ENCODE measurements at regions not wholly inside any gene's neighbourhood (a gene's known extent, or its start where the extent isn't known, plus 50 kb on each side); places are given as distances from the start of the nearest gene placed in this dataset.

DNA sequence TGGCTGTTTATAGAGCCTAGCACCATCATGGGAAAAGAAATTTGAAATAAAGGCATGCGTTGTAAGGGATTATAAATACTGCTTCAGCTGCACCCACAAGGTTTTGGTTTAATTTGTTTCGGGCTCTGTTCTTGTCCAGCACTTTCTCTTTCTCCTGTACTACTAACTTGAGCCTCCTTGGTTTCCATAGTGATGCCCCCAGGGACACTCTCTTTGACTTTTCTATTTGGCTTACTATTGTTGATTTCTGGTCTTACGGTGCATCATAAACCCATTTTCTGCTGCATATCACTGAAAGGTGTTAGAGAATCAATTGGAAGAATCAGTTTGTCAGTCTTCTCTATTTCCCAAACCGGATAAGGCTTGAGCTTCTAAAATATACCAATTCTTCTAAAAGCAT lies 1674.3 kb upstream of the RAG2 start:
- no peak for DNase-seq (ENCODE audit: extremely low spot score, unreplicated experiment)
- H3K36me3 Mint-ChIP-seq (ENCODE audit: unreplicated experiment) = peaks cover 1% of the 10 kb centered on the region
- peaks cover 20% of the 10 kb centered on the region for H3K4me1 Mint-ChIP-seq (ENCODE audit: unreplicated experiment)
- H3K9me3 Mint-ChIP-seq (ENCODE audit: unreplicated experiment) = peaks cover 11% of the 10 kb centered on the region
- no peak for TF ChIP-seq CTCF (IDR thresholded peaks at IDR 0.05)
- H3K27ac Mint-ChIP-seq (ENCODE audit: unreplicated experiment) = no peak overlapping the region
- no peaks in the 10 kb centered on the region for H3K27me3 Mint-ChIP-seq (ENCODE audit: unreplicated experiment)
- no peak overlapping the region for H3K4me3 Mint-ChIP-seq (ENCODE audit: unreplicated experiment)

GRCh38 chr11:38266691-38267090 lies 1668.7 kb upstream of the RAG2 start:
- no peak for TF ChIP-seq CTCF (IDR thresholded peaks at IDR 0.05)
- Mint-ChIP-seq H3K27ac (ENCODE audit: unreplicated experiment) (no peak overlapping the region), H3K9me3 (ENCODE audit: unreplicated experiment) (peaks cover 23% of the 10 kb centered on the region), H3K36me3 (ENCODE audit: unreplicated experiment) (peaks cover 5% of the 10 kb centered on the region), H3K4me1 (ENCODE audit: unreplicated experiment) (no peaks in the 10 kb centered on the region), H3K27me3 (ENCODE audit: unreplicated experiment) (no peaks in the 10 kb centered on the region), H3K4me3 (ENCODE audit: unreplicated experiment) (no peak overlapping the region)
- no peak for DNase-seq (ENCODE audit: extremely low spot score, unreplicated experiment)

GRCh38 chr11:38256436-38256835 lies 1658.4 kb upstream of the RAG2 start:
- no peak for TF ChIP-seq CTCF (IDR thresholded peaks at IDR 0.05)
- Mint-ChIP-seq H3K4me3 (ENCODE audit: unreplicated experiment) (no peak overlapping the region), H3K27ac (ENCODE audit: unreplicated experiment) (no peak overlapping the region), H3K36me3 (ENCODE audit: unreplicated experiment) (no peaks in the 10 kb centered on the region), H3K27me3 (ENCODE audit: unreplicated experiment) (no peaks in the 10 kb centered on the region), H3K9me3 (ENCODE audit: unreplicated experiment) (peaks cover 9% of the 10 kb centered on the region), H3K4me1 (ENCODE audit: unreplicated experiment) (peaks cover 4% of the 10 kb centered on the region)
- no peak for DNase-seq (ENCODE audit: extremely low spot score, unreplicated experiment)

DNA sequence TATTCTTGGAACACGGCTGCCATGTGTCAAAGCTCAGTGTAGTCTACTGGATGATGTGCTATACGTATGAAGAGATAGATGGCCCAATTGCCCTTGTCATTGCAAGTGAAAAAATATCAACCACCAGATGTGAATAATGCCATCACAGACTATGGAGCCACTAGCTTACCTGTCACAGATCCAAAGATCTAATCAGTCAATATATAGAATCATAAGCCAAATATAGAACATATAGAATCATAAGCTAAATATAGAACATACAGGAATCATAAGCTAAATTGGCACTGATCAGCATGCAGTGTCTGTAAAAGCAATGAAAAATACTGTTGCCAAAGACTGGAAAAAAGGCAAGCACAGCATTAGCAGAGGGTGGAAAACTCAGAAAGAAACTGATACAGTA lies 1656.9 kb upstream of the RAG2 start:
- Mint-ChIP-seq H3K36me3 (ENCODE audit: unreplicated experiment) (no peaks in the 10 kb centered on the region), H3K9me3 (ENCODE audit: unreplicated experiment) (peaks cover 9% of the 10 kb centered on the region), H3K27me3 (ENCODE audit: unreplicated experiment) (no peaks in the 10 kb centered on the region), H3K4me1 (ENCODE audit: unreplicated experiment) (peaks cover 4% of the 10 kb centered on the region), H3K4me3 (ENCODE audit: unreplicated experiment) (no peak overlapping the region), H3K27ac (ENCODE audit: unreplicated experiment) (no peak overlapping the region)
- TF ChIP-seq CTCF (IDR thresholded peaks at IDR 0.05) = no peak
- no peak for DNase-seq (ENCODE audit: extremely low spot score, unreplicated experiment)

- no peak for DNase-seq (ENCODE audit: extremely low spot score, unreplicated experiment)
- Mint-ChIP-seq H3K36me3 (ENCODE audit: unreplicated experiment) (no peaks in the 10 kb centered on the region), H3K4me3 (ENCODE audit: unreplicated experiment) (no peak overlapping the region), H3K27ac (ENCODE audit: unreplicated experiment) (no peak overlapping the region), H3K27me3 (ENCODE audit: unreplicated experiment) (no peaks in the 10 kb centered on the region), H3K9me3 (ENCODE audit: unreplicated experiment) (no peaks in the 10 kb centered on the region), H3K4me1 (ENCODE audit: unreplicated experiment) (peaks cover 4% of the 10 kb centered on the region)
- no peak for TF ChIP-seq CTCF (IDR thresholded peaks at IDR 0.05)
Measured at GRCh38 chr11:38252620-38253019, 1654.6 kb upstream of the RAG2 start.

All from osteocyte (in vitro differentiated cells).